ENCODE measurements at regions not wholly inside any gene's neighbourhood (a gene's known extent, or its start where the extent isn't known, plus 50 kb on each side); places are given as distances from the start of the nearest gene placed in this dataset.

GRCh38 chr16:72291531-72291981 lies 119.6 kb upstream of the PMFBP1 start:
- Histone ChIP-seq H3K27ac (peak overlapping the region; percentile 90), H3K36me3 (replicated peaks; ENCODE audit: insufficient read depth, low read depth) (no peaks in the 10 kb centered on the region), H3K4me1 (ENCODE audit: insufficient read depth) (peaks cover 9% of the 10 kb centered on the region), H3K4me3 (no peak overlapping the region), H4K20me1 (ENCODE audit: insufficient read depth, poor library complexity, severe bottlenecking) (no peaks in the 10 kb centered on the region), H3K27me3 (no peaks in the 10 kb centered on the region), H2AFZ (no peak overlapping the region), H3K9me3 (ENCODE audit: low read depth) (no peaks in the 10 kb centered on the region), H3K79me2 (no peaks in the 10 kb centered on the region), H3K4me2 (peak overlapping the region; percentile 43), H3K9me2 (replicated peaks; ENCODE audit: insufficient read depth) (no peaks in the 10 kb centered on the region)
- DNase-seq (ENCODE audit: low spot score) = peak; percentile 44
- TF ChIP-seq EZH2 (IDR thresholded peaks at IDR 0.05; ENCODE audit: borderline replicate concordance) (no peak), CTCF (IDR thresholded peaks at IDR 0.05; ENCODE audit: poor library complexity) (no peak), EZH2phosphoT487 (IDR thresholded peaks at IDR 0.05; ENCODE audit: low read depth, severe bottlenecking, unreplicated experiment) (no peak)

- H3K4me2 ChIP-seq = peak overlapping the region; percentile 43
- no peaks in the 10 kb centered on the region for H3K36me3 ChIP-seq (replicated peaks; ENCODE audit: insufficient read depth, low read depth)
- no peak for DNase-seq (ENCODE audit: low spot score)
- no peak for TF ChIP-seq EZH2phosphoT487 (IDR thresholded peaks at IDR 0.05; ENCODE audit: low read depth, severe bottlenecking, unreplicated experiment)
- no peak for TF ChIP-seq EZH2 (IDR thresholded peaks at IDR 0.05; ENCODE audit: borderline replicate concordance)
- no peak for TF ChIP-seq CTCF (IDR thresholded peaks at IDR 0.05; ENCODE audit: poor library complexity)
- H3K27me3 ChIP-seq = no peaks in the 10 kb centered on the region
- 73% methylated on average over 3 of the region's 3 CpGs for WGBS (ENCODE audit: low lambda C conversion rate, missing lambda C conversion rate)
- peak overlapping the region; percentile 90 for H3K27ac ChIP-seq
- no peak overlapping the region for H2AFZ ChIP-seq
- H3K4me3 ChIP-seq = no peak overlapping the region
- no peaks in the 10 kb centered on the region for H3K79me2 ChIP-seq
- H4K20me1 ChIP-seq (ENCODE audit: insufficient read depth, poor library complexity, severe bottlenecking) = no peaks in the 10 kb centered on the region
- H3K9me3 ChIP-seq (ENCODE audit: low read depth) = no peaks in the 10 kb centered on the region
- H3K4me1 ChIP-seq (ENCODE audit: insufficient read depth) = peaks cover 9% of the 10 kb centered on the region
- H3K9me2 ChIP-seq (replicated peaks; ENCODE audit: insufficient read depth) = no peaks in the 10 kb centered on the region
Measured at GRCh38 chr16:72291121-72291520, 119.2 kb upstream of the PMFBP1 start.

GRCh38 chr16:72287649-72288048 lies 115.7 kb upstream of the PMFBP1 start:
- Histone ChIP-seq H3K9me3 (ENCODE audit: low read depth) (no peaks in the 10 kb centered on the region), H3K9me2 (replicated peaks; ENCODE audit: insufficient read depth) (no peaks in the 10 kb centered on the region), H3K4me1 (ENCODE audit: insufficient read depth) (peaks cover 9% of the 10 kb centered on the region), H4K20me1 (ENCODE audit: insufficient read depth, poor library complexity, severe bottlenecking) (no peaks in the 10 kb centered on the region), H3K27me3 (no peaks in the 10 kb centered on the region), H3K36me3 (replicated peaks; ENCODE audit: insufficient read depth, low read depth) (no peaks in the 10 kb centered on the region), H3K4me2 (no peak overlapping the region), H3K79me2 (no peaks in the 10 kb centered on the region), H2AFZ (no peak overlapping the region), H3K4me3 (no peak overlapping the region), H3K27ac (no peak overlapping the region)
- no peak for DNase-seq (ENCODE audit: low spot score)
- TF ChIP-seq EZH2 (IDR thresholded peaks at IDR 0.05; ENCODE audit: borderline replicate concordance) = no peak
- no peak for TF ChIP-seq CTCF (IDR thresholded peaks at IDR 0.05; ENCODE audit: poor library complexity)
- no peak for TF ChIP-seq EZH2phosphoT487 (IDR thresholded peaks at IDR 0.05; ENCODE audit: low read depth, severe bottlenecking, unreplicated experiment)

Data from hepatocyte (in vitro differentiated cells).